Panc1 (cell line): ENCODE measurements at regions not wholly inside any gene's neighbourhood (a gene's known extent, or its start where the extent isn't known, plus 50 kb on each side); places are given as distances from the start of the nearest gene placed in this dataset.

Experiments used
- ATAC-seq: fragments of 200-7000 bp; cut with Tn5 transposase; 2 replicates; pipeline ENCODE4 v1.9.1; 2020; ENCODE audit warnings: mild to moderate bottlenecking, moderate library complexity
- BruUV-seq: library from RNA; stranded (reverse); fragments of 400-500 nt; replicated peaks from 2 replicates; lab custom pipeline; 2021; lab: Mats Ljungman, UMichigan
- CTCF ChIA-PET: fragments of 300-600 bp; sonication (Branson Sonifier 250); formaldehyde crosslinking; loops from one replicate; lab custom pipeline; 2022; ENCODE audit warnings: antibody characterized with exemption; lab: Charles Lee
- POLR2A ChIA-PET: fragments of 300-600 bp; sonication (Branson Sonifier 250); formaldehyde crosslinking; loops from one replicate; lab custom pipeline; 2022; ENCODE audit warnings: antibody characterized with exemption; lab: Charles Lee
- DNase-seq: peaks from one replicate; pipeline ENCODE4 v3.0.0-alpha.2; 2010; ENCODE audit warnings: low read depth, low spot score
- H3K27ac ChIP-seq: 2 replicates; pipeline ENCODE4 v1.5.1; 2011; ENCODE audit warnings: mild to moderate bottlenecking, low read length, inconsistent platforms
- H3K27me3 ChIP-seq: fragments of 200-500 bp; sonication (Bioruptor generic); 2 replicates; pipeline ENCODE4 v1.6.0; 2014; ENCODE audit warnings: low read length, inconsistent platforms; ENCODE audit not compliant: control insufficient read depth, insufficient read depth
- H3K36me3 ChIP-seq: fragments of 200-500 bp; sonication (Bioruptor generic); 2 replicates; pipeline ENCODE4 v1.5.1; 2014; ENCODE audit warnings: inconsistent platforms, mild to moderate bottlenecking, low read length, moderate library complexity; ENCODE audit not compliant: control insufficient read depth, insufficient read depth
- H3K4me1 ChIP-seq: 2 replicates; pipeline ENCODE4 v1.5.1; 2011; ENCODE audit warnings: inconsistent platforms, mild to moderate bottlenecking, low read length, moderate library complexity; ENCODE audit not compliant: control insufficient read depth, insufficient read depth
- H3K4me3 ChIP-seq, 2 experiments: 2 replicates each; pipeline ENCODE4 v1.5.1; 2011 to 2012; ENCODE audit warnings: low read depth in 2 of 2, low read length in 2 of 2, mild to moderate bottlenecking in 2 of 2, inconsistent platforms in 1 of 2, moderate library complexity in 1 of 2
- H3K9me3 ChIP-seq: fragments of 200-500 bp; sonication (Bioruptor generic); 2 replicates; pipeline ENCODE4 v1.5.1; 2014; ENCODE audit warnings: low read depth, mild to moderate bottlenecking, inconsistent platforms, low read length, moderate library complexity; ENCODE audit not compliant: control insufficient read depth, insufficient read depth
- POLR2AphosphoS5 ChIP-seq: IDR thresholded peaks from 2 replicates; pipeline ENCODE4 v1.6.1; 2012; ENCODE audit warnings: mild to moderate bottlenecking, low read depth, low read length, moderate library complexity
- SIN3A ChIP-seq: IDR thresholded peaks from 2 replicates; pipeline ENCODE4 v1.6.1; 2012; ENCODE audit warnings: low read depth, mild to moderate bottlenecking, low read length, moderate library complexity, borderline replicate concordance; ENCODE audit not compliant: insufficient read depth
- TCF7L2 ChIP-seq: IDR thresholded peaks from 2 replicates; pipeline ENCODE4 v1.6.1; 2011; ENCODE audit warnings: mild to moderate bottlenecking, low read depth, low read length, inconsistent platforms
- in situ Hi-C: cut with HindIII; loops from 2 replicates; pipeline ENCODE4 v1.10.0; 2016; ENCODE audit warnings: low sequenced_read_pairs, low pct_unique_long_range_greater_than_20kb
- intact Hi-C: fragments of 100-400 bp; cut with micrococcal nuclease; formaldehyde crosslinking; loops from one replicate; pipeline ENCODE4 v1.10.0; 2022; ENCODE audit not compliant: unreplicated experiment
- TF ChIP-seq, protein P1 (sequence below): fragments of 450-650 bp; IDR thresholded peaks from 2 replicates; pipeline ENCODE4 v1.5.1; 2017; ENCODE audit warnings: mild to moderate bottlenecking
- TF ChIP-seq, protein P2 (sequence below), 2 experiments: IDR thresholded peaks; 2 replicates each; pipeline ENCODE4 v1.6.1; 2011 to 2012; ENCODE audit warnings: low read depth in 2 of 2, control low read depth in 1 of 2, low read length in 1 of 2, mild to moderate bottlenecking in 1 of 2, moderate library complexity in 1 of 2; ENCODE audit not compliant: insufficient read depth in 1 of 2

DNA sequence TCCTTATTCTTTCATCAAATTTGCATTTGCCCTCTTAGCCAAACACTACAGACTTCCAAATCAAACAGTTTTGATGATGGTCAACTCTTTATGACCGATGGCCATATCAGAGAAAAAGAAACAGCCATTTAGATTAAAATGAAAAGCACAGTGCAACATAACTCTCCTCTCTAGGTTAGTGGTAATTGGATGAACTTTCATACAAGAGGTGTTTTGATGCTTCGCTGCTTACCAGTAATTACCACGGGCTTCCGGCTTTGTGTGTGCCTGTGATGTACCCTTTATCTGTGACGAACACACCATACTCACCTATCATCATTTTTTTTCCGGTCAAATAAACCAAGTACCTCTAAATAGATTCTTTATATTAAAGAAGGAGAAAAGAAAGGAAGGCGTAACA is 181.8 kb downstream of the FOXA2 start:
- Histone ChIP-seq H3K4me3 (no peak overlapping the region), H3K4me1 (peaks cover 30% of the 10 kb centered on the region), H3K27me3 (no peaks in the 10 kb centered on the region), H3K36me3 (no peaks in the 10 kb centered on the region), H3K9me3 (no peaks in the 10 kb centered on the region), H3K27ac (peak overlapping the region; percentile 87)
- ChIA-PET POLR2A (no interaction called here), CTCF (no interaction called here)
- no peak for DNase-seq
- in situ Hi-C loops (no loop called here), intact Hi-C loops (no loop called here)
- BruUV-seq = no TSS peak
- no peak for ATAC-seq
- no peak for TF ChIP-seq SIN3A
- TF ChIP-seq, protein P1, sequence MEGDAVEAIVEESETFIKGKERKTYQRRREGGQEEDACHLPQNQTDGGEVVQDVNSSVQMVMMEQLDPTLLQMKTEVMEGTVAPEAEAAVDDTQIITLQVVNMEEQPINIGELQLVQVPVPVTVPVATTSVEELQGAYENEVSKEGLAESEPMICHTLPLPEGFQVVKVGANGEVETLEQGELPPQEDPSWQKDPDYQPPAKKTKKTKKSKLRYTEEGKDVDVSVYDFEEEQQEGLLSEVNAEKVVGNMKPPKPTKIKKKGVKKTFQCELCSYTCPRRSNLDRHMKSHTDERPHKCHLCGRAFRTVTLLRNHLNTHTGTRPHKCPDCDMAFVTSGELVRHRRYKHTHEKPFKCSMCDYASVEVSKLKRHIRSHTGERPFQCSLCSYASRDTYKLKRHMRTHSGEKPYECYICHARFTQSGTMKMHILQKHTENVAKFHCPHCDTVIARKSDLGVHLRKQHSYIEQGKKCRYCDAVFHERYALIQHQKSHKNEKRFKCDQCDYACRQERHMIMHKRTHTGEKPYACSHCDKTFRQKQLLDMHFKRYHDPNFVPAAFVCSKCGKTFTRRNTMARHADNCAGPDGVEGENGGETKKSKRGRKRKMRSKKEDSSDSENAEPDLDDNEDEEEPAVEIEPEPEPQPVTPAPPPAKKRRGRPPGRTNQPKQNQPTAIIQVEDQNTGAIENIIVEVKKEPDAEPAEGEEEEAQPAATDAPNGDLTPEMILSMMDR = no peak
- TF ChIP-seq, protein P2, sequence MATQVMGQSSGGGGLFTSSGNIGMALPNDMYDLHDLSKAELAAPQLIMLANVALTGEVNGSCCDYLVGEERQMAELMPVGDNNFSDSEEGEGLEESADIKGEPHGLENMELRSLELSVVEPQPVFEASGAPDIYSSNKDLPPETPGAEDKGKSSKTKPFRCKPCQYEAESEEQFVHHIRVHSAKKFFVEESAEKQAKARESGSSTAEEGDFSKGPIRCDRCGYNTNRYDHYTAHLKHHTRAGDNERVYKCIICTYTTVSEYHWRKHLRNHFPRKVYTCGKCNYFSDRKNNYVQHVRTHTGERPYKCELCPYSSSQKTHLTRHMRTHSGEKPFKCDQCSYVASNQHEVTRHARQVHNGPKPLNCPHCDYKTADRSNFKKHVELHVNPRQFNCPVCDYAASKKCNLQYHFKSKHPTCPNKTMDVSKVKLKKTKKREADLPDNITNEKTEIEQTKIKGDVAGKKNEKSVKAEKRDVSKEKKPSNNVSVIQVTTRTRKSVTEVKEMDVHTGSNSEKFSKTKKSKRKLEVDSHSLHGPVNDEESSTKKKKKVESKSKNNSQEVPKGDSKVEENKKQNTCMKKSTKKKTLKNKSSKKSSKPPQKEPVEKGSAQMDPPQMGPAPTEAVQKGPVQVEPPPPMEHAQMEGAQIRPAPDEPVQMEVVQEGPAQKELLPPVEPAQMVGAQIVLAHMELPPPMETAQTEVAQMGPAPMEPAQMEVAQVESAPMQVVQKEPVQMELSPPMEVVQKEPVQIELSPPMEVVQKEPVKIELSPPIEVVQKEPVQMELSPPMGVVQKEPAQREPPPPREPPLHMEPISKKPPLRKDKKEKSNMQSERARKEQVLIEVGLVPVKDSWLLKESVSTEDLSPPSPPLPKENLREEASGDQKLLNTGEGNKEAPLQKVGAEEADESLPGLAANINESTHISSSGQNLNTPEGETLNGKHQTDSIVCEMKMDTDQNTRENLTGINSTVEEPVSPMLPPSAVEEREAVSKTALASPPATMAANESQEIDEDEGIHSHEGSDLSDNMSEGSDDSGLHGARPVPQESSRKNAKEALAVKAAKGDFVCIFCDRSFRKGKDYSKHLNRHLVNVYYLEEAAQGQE (IDR thresholded peaks at IDR 0.05; ENCODE audit: insufficient read depth in 1 of 2, low read depth in 2 of 2, low read length in 1 of 2) = no peak
- no peak for TF ChIP-seq TCF7L2
- TF ChIP-seq POLR2AphosphoS5 = no peak

DNA sequence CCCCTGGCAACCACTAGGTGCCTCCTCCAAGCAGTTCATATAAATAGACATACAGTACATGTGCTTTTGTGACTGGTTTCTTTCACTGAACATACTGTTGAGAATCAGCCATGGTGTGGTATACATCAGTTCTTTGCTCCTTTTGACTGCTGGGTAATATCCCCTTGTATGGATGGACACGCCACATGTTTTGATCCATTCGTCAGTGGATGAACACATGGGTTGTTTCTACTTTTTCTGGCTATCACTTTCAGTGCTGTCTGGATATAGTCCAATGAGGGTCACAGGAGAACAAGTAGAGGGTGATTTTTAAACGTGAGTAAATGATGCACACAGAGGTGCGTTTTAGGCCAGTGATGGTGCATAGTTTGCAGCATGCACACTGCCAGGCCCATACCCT is 183.9 kb downstream of the FOXA2 start:
- intact Hi-C loops = no loop called here
- H3K9me3 ChIP-seq = no peaks in the 10 kb centered on the region
- peak overlapping the region; percentile 44; the same call in 1 of the 2 replicates for H3K27ac ChIP-seq
- CTCF ChIA-PET = no interaction called here
- peaks cover 27% of the 10 kb centered on the region for H3K4me1 ChIP-seq
- POLR2A ChIA-PET = no interaction called here
- H3K4me3 ChIP-seq = no peak overlapping the region
- in situ Hi-C loops = no loop called here
- BruUV-seq = no TSS peak
- H3K27me3 ChIP-seq = no peaks in the 10 kb centered on the region
- no peak for TF ChIP-seq SIN3A
- TF ChIP-seq, protein P2 (IDR thresholded peaks at IDR 0.05; ENCODE audit: insufficient read depth in 1 of 2, low read depth in 2 of 2, low read length in 1 of 2) = no peak
- TF ChIP-seq, protein P1 = no peak
- TF ChIP-seq POLR2AphosphoS5 = no peak
- TF ChIP-seq TCF7L2 = no peak
- ATAC-seq = no peak
- DNase-seq = no peak
- no peaks in the 10 kb centered on the region for H3K36me3 ChIP-seq
